Colon (tissue), 2 donors: ENCODE measurements at regions not wholly inside any gene's neighbourhood (a gene's known extent, or its start where the extent isn't known, plus 50 kb on each side); places are given as distances from the start of the nearest gene placed in this dataset.

ENCODE experiments used
- FAIRE-seq: peaks from 2 replicates; lab custom pipeline; 2012; peaks lifted over from hg19 to GRCh38; lab: Jason Lieb, UNC
- donor health status: control.
- donor health status: control.

DNA sequence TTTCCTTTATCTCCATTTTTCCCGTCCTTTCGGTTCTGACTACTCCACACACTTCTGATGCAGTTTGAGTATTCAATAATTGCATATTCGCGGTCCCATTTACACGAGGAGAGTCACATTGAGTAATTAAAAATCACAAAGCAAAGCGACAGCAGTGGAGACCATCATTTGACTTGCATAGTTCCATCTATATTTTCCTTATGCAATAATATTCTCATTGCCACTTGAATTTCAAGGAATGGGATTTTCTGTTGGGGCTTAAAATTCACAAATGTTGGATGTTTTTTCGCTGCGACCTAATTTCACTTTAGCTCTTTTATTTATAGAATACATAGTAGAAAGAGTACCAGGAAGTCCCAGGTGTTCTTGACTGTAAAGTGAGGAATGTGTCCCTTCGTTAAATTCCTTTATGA is 186.8 kb downstream of the ZEB2 start:
- no peak for FAIRE-seq

DNA sequence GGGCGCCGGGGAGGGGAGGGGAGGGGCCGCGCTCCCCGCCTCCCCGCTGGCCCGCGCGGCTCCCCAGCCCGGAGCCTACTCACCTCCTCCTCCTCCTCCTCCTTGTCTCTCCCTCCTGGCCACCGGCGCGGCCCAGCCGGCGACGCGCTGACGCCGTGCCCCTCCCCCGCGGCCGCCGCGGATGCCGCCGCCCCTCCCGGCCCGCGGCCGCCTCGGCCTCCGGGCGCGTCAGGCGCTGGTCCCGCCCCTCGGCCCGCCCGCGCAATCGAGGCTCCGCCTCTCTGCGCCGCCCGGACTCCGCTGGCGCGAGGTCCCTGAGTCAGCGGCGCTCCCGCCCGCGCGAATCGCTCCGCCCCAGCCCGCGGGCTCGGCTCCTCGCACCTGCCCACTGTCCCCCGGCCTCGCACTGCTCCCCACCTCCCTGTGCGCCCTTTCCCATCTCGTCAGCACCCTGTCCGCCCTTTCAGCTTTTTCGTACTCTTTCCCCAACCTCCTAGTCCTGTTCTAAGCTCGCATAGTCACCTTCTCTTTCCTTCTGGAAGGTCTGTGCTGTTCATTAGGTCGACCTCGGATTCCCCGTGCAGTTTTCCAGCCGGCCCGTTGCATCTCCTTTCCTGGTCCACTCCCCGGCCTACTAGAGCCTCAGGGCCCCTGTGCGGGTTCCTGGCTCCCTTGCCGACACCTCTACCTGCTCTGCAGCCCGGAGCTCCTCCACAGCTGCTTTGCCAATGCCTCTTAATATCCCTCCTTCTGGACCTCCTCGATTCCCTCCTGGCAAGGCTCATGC is 187.4 kb downstream of the ZEB2 start:
- no peak for FAIRE-seq

DNA sequence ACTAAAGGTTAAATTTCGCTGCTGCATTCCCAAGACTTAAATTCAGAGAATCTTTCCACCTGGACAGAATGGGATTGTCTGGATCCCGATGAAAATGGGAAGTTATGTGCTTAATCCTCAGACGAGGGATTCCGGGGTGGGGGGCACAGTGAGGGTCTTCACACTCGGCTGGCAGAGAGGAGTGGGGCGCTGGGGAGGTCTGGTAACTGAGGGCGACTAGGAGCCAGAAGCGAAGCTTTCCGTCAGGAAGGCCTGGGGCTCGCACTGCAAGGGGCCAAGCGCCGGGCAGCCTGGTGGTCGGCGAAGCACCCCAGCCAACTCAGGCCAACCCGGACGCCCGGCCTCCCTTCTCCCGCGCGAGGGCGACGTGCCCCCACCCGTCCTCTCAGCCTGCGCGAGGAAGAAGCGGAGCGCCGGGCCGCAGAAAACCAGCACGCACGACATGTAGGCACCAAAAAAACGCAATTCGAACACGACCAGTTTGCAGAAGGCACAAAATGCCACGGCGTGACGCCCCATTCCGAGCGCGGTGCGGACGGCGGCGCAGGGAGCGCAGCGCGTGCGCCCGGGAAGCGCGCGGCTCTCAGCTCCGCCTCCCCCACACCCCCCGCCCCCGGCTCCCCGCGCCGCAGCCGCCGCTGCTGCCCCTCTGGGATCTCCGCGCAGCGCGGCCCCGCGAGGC is 188.1 kb downstream of the ZEB2 start:
- FAIRE-seq: no peak

DNA sequence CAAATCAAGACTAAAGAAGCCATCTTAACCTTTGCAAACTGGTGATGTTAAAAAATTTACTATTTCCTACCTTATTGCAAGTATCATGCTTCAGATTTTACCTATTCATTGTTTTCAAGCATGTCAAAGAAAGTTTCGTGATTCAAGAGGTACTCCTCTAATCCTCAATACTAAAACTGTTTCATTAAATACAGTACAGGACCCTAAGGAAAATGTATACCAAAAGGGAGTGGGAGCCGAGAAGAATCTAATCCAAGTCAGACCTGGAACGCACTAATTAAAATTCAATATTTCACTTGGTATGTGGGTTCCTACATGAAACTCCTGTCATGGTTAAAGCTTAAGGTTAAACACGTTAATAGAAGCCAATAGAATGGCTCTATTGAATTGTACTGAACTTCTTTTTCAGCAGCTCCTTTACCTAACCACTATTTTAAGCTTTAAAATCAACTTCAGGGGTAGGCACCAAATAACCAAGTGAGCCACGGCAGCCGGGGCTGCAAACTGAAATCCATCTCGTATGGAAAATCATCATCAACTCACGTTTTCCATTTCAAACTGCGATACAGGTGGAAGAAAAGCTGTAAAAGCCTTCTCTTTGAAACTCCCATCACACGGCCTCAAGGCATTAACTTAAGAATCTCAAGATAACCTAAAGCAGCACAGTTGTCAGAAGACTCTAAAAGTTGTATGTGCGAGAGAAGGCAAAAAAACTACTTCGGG is 188.8 kb downstream of the ZEB2 start:
- FAIRE-seq: no peak

DNA sequence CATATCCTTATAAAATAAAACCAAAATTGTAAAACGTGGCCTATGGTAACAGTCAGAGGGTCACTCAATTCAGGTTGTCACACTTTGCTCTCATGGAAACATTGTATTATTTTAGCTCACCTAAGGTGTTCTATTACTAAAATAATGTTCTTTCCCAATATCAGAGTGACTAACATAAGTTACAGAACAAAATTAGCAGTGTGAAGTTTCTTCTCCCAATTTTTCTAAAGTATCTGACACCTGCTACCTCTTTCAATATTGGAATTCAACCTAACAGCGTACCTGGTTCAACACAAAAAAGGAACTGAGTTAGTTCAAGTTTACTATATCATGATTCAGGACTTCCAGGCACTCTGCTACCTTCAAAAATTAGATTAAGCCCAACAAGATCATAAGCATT is 190.4 kb downstream of the ZEB2 start:
- no peak for FAIRE-seq

DNA sequence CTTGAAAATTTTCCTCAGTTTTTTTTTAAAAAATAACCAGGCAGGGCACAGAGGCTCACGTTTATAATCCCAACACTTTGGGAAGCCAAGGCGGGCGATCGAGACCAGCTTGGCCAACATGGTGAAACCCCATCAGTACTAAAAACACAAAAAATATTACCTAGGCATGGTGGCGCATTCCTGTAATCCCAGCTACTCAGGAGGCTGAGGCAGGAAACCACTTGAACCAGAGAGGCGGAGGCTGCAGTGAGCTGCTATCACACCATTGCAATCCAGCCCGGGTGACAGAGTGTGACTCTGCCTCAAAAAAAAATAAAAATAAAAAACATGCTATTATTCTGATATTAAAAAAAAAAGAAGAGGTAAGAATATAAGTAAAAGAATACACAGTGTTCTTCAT is 191.0 kb downstream of the ZEB2 start:
- FAIRE-seq: no peak

DNA sequence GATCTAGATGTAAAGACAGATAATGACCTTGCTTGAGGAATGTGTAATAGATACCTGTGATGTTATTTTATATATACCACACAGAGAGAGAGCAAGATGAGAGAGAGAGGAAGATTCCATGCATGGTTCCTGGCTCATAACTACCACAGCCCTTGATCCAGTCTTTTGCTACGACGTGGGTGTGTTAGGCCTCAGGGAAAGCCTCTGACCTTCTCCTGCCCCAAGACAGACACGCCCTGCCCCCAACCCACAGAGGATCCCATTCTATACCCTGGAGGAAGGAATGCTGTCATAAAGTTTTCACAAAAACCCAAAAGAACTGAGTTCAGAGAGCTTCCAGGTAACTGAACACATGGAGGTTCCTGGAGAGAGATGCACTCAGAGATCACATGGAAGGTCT is 193.1 kb downstream of the ZEB2 start:
- no peak for FAIRE-seq

DNA sequence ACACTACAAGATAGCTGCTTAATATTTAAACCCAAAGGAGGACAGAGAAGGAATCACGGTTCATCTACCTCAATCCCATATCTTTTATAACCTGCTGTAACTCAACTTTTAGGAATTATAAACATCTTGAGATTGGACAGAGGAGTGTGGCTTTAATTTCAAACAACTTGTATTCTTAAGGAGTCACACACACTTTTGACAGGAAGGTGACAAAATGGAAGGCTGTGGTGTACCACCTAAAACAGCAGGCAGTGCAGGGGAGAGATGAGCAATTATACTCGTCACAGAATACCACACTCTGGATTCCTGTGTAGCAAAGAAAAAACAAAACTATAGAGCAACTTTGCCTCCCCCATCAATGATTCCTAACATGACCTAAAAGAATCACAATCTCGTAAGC is 194.8 kb downstream of the ZEB2 start:
- FAIRE-seq: no peak

DNA sequence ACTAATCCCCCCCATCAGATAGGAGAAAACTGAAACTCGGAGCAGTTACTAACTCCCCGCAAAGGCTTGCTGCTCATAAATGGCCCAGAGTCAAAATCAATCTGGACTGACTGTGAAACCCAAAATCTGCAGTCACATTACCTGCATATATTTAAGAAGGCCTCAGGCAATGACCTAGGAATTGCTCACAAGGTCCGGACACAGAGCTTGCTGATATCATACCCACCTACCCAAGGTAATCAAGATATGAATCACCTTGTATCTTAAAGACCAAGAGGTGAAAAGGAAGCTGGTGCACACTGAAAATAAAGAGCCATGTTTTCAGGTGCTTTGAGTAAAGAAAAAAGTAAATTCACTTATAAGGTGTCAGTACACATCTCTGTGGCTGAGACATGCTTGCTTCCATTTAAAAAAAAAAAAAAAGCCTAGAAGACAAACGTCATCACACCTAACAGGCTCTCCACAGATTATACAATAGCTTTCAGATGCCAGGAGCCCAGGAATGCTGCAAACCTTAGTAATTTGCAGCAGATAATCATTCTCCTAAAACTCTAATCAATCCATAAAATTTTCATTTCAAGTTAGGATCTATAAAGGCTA is 195.4 kb downstream of the ZEB2 start:
- FAIRE-seq: no peak

DNA sequence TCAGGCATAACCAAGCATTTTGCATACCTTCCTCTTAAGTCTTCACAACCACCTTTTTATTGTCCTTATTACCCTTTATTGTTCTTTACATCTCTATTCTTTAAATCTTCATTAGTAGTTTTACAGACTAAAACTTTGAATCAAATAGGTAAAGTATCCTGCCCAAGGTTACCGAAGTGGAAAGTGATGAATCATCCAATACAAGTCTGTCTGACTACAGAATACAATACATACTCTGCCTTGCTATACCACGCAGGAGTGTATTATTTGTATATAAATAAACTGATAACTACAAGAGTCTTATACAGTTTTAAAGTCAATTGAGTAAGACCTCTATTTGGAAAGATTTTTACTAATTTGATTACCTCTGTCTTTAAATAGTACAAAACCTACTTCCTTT is 196.0 kb downstream of the ZEB2 start:
- FAIRE-seq: peak; percentile 86

DNA sequence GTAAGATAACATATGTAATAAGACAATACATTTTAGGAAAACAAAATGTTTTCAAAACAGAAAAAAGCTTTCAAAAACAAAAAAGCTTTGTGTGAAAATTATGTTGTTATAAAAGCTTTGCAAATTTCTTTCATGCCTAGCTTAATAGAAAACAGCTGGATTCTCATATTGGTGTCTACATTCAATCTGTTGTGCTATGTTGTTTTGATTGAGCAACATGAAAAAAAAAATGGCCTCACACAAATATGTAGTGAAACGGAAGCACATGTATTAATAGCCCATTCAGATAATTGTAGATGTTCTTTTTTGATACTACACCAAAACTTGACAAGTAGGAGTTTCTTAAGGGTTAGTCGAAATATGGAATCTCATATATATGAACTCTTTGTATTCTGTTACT is 197.5 kb downstream of the ZEB2 start:
- FAIRE-seq: peak; percentile 78

DNA sequence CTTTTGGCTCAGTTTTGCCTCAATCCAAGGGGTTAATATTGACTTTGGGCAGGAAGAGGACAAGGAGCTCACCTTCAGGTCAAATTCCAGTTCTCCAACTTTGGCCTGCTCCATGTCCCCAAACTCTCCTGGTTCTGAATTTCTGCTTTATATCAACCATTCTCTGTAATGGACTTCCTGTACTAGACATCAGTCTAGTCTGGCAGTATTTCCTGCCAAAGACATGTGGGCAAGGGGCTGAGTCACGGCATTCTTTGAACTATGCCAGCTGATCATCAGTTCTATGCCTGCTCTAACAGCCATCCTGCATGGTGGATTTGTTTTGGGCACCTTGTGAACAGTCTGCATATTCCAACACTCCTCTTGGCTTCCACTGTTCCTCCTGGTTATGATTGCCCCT is 199.4 kb downstream of the ZEB2 start:
- FAIRE-seq: no peak

DNA sequence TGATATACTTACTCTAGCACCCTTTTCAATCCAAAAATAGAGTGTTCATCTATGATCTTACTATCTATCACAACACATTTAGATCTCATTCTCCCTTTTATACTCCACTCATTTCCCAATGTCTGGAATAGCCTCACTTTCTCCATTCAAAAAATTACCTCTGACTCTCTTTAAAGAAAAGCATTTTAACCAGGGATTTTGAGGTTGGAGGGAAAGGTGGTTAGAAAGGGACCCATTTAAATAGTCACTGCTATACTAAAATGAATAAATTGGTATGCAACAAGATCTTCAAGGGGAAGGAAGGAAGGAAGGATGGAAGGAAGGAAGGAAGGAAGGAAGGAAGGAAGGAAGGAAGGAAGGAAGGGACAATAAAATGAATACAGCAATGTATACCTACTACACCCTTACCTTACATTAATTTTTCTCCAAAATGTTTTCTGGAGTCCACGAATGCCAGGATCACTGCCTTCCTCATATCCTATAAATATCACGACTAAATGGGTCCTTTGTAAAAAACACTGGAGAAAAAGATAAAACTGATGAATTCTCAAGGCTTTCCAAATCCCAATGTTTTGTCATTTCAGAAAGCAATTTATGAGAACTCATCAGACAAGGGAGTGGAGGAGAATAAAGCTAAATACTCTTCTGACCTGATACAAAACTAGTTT is 202.7 kb downstream of the ZEB2 start:
- no peak for FAIRE-seq

DNA sequence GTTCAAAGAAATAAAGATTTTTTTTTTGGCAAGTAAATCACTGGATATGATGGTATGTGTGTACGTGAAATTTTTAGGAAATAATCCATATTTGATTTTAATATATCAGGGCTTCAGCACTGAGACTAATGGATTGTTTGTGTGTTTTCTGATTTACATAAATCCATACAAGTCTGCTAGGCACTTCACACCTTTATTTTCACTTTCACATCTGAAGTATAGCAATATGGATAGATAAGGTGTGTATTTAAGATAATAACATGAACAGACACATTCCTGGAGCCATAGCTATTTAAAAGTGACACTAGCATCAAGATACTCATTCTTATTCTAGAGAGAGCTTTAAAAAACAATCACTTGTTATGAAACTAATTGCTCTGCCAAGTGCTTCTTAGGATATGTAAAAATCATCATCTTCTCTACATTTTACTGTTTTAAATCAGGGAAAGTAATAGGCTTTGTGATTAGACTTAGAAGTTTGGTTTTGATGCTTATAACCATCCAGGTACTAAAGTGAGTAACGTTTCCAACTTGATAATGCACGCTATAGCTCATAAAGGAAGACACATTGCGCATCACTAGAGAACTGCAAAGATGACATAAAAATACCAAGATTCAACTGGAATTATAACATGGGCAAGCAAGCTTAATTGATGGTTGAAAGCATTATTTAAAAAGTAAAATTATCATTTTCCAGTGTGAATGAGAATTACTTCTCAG is 208.9 kb downstream of the ZEB2 start:
- no peak for FAIRE-seq

DNA sequence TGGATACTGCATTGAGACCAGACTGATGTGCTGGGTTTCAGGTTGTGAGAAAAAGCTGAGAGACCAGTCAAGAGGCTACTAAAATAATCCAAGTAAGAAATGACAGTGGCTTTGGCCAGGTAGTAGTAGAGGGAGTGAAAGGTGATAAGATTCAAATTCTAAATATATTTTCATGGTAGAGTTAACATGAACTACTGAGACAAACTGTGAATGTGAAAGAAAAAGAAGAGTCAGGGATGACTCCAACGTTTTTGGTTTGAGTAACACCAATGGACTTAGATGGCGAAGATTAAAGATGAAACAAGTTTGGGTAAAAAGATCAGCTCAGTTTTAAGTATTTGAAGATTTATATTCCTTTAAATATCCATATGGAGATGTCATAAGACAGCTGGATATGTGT is 209.4 kb downstream of the ZEB2 start:
- FAIRE-seq: no peak

DNA sequence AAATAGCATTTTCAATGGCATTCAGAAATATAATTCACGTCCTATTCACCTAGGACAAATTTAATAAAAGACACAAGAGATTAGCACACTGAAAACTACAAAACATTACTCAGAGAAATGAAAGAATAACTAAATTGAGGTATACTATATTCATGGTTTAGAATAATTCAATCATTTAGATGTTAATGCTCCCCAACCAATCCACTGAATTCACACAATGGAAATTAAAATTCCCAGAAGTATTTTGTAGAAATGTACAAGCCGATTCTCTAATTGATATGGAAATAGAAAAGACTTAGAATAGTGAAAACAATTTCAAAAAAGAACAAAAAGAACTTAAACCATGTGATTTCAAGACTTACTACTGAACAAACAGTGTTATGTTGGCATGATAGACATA is 212.2 kb downstream of the ZEB2 start:
- FAIRE-seq: no peak

DNA sequence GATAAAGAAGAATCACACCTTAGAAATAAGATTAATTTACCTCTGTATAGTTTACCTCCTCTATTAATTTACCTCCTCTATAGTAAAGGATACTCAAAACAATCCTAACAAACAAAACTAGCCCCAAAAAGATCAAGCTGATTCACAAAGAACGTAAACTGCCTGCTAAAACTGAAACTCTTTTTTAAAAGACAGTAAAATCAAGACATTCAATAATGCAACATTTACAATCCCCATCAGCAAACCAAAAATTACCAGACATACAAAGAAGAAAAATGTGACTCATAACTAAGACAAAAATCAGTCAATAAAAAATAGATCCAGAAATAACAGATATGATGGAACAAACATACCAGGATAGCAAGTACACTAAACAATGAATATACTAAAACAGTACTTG is 215.7 kb downstream of the ZEB2 start:
- FAIRE-seq: no peak

DNA sequence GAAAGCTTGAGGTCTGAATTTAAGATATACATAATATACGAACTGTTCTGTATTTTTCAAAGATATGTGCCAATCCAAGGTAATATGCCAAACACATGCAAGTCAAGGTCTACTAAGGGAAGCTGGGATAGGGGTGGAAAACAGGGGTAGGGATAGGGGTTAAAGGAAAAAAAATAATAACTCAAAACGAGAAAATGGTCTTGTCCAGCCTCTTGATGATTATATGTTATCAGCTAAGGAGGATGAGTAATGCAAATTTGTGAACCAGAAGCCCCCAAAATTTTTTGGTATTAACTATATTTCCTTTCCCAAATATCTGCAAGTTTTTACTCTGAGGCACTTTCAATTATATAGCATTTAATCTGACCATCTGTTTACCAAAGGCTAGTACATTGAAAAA is 219.3 kb downstream of the ZEB2 start:
- FAIRE-seq: no peak

DNA sequence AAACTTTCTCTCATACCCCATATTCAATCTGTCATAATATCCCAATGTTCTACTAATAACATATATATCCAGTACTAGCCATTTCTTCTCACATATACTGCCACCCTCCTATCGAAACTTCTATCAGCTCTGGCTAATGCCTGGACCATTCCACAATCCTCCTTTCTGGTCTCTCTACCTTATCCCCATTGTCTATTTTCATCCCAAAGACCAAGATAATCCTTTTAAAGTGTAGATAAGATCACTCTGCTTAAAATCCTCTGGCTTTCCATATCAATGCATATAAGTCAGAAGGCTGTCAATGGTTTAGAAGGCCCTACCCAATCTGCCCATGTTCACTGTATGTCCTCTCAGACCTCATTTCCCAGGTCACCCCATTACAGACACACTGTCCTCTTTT is 229.6 kb downstream of the ZEB2 start:
- no peak for FAIRE-seq

DNA sequence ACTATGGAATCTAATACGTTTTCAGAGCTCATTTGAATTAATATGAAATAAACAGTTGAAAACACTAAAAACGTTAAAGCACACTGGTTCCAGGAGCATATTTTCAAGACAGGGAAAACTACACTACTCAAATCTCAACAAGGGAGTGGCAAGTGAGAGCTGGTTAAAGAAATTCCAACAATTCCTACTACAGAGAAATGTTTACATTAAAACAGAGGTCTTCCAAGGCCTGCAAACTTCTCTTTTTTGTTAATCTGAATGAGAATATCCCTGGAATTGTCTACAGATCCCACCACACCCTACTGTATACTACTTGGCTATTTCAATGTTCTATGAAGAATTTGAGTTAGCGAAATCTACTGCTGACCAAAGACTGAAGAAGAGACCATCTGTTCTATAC is 231.5 kb downstream of the ZEB2 start:
- no peak for FAIRE-seq

DNA sequence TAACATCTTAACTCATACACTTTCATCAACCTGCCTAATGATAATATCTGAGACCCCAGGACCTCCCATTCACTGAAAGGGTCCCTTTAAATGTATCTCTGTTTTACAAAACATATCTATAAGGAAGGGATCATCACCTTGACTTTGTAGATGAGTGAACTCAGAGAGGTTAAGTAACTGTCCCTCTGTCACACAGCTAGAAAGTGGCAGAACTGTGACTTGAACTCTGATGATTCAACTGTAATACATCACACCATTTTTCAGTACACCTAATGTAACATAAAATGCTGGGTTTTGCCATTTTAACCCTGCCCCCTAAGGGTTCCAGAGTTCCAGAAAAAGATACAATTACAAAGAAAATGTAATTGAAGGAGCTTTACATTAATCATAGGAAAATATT is 234.6 kb downstream of the ZEB2 start:
- no peak for FAIRE-seq

DNA sequence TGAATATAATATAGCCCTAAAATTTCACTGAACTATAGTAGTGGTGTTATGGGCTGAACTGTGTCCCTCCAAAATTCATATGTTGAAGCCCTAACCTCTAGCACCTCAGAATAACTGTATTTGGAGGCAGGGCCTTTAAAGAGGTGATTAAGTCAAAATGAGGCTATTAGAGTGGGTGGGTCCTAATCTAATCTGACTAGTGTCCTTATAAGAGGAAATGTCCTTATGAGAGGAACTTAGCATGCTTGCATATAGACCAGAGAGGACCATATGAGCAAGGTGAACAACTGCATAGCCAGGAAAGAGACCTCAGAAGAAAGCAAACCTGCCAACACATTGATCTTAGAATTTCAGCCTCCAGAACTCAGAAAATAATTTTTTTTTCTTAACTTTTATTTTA is 238.4 kb downstream of the ZEB2 start:
- no peak for FAIRE-seq
